ENCODE measurements at regions not wholly inside any gene's neighbourhood (a gene's known extent, or its start where the extent isn't known, plus 50 kb on each side); places are given as distances from the start of the nearest gene placed in this dataset.

DNA sequence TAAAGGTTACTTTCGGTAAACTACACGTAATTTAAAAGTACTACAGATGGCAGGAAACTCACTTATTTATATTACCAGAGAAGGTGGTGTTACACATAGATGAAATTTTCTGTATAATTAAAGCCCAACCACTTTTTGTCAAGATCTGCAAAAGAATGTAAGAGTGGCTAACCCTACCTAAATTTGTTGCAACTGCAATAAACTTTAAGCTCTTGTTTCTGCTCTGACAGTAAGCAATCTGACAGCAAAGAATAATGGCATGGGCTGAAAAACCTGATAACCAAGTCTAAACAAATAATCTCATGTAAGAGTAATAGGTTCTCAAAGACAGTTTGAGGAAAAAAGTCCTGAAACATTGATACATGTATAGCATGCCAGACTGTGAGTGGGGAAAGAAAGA lies 897.3 kb downstream of the TUSC7 start:
- ATAC-seq (no peak), DNase-seq (no peak)
- Histone ChIP-seq H3K4me1 (no peaks in the 10 kb centered on the region), H3K9me3 (no peaks in the 10 kb centered on the region), H3K27ac (no peak overlapping the region), H3K27me3 (no peaks in the 10 kb centered on the region), H3K4me3 (no peak overlapping the region), H3K36me3 (no peaks in the 10 kb centered on the region)
- intact Hi-C loops (cut with DNase I; ENCODE audit: low total_unique reads): no loop called here
- TF ChIP-seq, protein P1, sequence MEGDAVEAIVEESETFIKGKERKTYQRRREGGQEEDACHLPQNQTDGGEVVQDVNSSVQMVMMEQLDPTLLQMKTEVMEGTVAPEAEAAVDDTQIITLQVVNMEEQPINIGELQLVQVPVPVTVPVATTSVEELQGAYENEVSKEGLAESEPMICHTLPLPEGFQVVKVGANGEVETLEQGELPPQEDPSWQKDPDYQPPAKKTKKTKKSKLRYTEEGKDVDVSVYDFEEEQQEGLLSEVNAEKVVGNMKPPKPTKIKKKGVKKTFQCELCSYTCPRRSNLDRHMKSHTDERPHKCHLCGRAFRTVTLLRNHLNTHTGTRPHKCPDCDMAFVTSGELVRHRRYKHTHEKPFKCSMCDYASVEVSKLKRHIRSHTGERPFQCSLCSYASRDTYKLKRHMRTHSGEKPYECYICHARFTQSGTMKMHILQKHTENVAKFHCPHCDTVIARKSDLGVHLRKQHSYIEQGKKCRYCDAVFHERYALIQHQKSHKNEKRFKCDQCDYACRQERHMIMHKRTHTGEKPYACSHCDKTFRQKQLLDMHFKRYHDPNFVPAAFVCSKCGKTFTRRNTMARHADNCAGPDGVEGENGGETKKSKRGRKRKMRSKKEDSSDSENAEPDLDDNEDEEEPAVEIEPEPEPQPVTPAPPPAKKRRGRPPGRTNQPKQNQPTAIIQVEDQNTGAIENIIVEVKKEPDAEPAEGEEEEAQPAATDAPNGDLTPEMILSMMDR (IDR thresholded peaks at IDR 0.05 in 4 of 5, conservative IDR thresholded peaks at IDR 0.05 in 1 of 5): no peak
- no peak for TF ChIP-seq POLR2A (IDR thresholded peaks at IDR 0.05)
- in situ Hi-C loops (cut with MboI; ENCODE audit: low sequenced_read_pairs in 4 of 4): no loop called here

DNA sequence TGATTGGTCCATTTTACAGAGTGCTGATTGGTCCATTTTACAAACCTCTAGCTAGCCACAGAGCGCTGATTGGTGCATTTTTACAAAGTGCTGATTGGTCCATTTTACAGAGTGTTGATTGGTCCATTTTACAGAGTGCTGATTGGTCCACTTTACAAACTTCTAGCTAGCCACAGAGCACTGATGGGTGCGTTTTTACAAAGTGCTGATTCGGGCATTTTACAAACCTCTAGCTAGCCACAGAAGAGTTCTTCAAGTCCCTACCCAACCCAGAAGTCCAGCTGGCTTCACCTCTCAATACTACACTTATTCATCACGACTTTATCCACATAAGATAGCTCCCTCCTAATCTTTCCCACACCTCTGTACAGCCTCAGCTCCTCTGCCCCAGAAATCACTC lies 899.8 kb downstream of the TUSC7 start:
- in situ Hi-C loops (cut with MboI; ENCODE audit: low sequenced_read_pairs in 4 of 4): no loop called here

DNA sequence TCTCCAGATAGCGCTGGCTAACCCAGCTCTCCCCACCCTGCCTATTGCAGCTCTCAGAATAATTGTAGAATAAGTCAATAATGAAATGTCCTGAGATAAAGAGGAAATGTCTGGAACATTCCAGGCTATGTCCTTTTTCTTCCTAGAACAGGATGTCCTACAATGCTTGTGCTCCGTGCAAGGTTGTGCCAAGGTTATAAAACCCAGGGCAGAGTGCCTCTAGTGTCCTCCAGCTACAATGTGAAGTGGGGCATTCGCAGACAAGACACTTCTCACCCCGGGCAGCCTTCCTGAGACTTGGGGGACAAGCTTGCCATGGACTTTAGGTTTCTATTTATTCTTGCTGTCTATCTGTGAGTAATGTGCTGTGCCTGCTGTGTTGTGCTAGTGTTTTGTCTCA lies 900.6 kb downstream of the TUSC7 start:
- DNase-seq: no peak
- Histone ChIP-seq H3K4me1 (no peaks in the 10 kb centered on the region), H3K4me3 (no peak overlapping the region), H3K36me3 (no peaks in the 10 kb centered on the region), H3K27ac (no peak overlapping the region), H3K27me3 (no peaks in the 10 kb centered on the region), H3K9me3 (no peaks in the 10 kb centered on the region)
- intact Hi-C loops (cut with DNase I; ENCODE audit: low total_unique reads): no loop called here
- no peak for ATAC-seq
- TF ChIP-seq, protein P1 (IDR thresholded peaks at IDR 0.05 in 4 of 5, conservative IDR thresholded peaks at IDR 0.05 in 1 of 5): no peak
- TF ChIP-seq POLR2A (IDR thresholded peaks at IDR 0.05): no peak
- in situ Hi-C loops (cut with MboI; ENCODE audit: low sequenced_read_pairs in 4 of 4): no loop called here

More for the DNA sequence above, 899.8 kb downstream of the TUSC7 start:
- no peaks in the 10 kb centered on the region for H3K9me3 ChIP-seq
- TF ChIP-seq, protein P1 (IDR thresholded peaks at IDR 0.05 in 4 of 5, conservative IDR thresholded peaks at IDR 0.05 in 1 of 5): no peak
- TF ChIP-seq POLR2A (IDR thresholded peaks at IDR 0.05): no peak
- H3K27me3 ChIP-seq: no peaks in the 10 kb centered on the region
- no peak for ATAC-seq
- no peak overlapping the region for H3K4me3 ChIP-seq
- H3K4me1 ChIP-seq: no peaks in the 10 kb centered on the region
- DNase-seq: no peak
- H3K36me3 ChIP-seq: no peaks in the 10 kb centered on the region
- intact Hi-C loops (cut with DNase I; ENCODE audit: low total_unique reads): no loop called here
- H3K27ac ChIP-seq: no peak overlapping the region

DNA sequence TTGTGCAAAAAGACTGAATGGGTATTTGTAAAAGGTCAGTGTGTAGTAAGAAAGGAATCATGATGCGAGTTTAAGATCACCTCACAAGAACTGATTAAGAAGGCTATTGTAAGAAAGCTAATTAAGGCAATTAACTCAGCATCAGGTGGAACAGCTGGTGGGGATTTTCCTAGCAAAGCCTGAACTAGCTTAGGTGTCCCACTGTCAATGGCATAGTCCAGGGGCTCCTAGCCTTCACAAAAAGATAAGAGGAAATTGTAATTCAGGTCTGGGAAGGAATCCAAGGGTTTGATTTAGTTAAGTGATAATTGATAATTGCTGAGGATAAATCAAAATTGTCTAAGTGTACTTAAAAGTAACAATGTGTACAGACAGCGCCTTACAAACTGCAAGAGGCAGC lies 901.6 kb downstream of the TUSC7 start:
- H3K27me3 ChIP-seq: no peaks in the 10 kb centered on the region
- TF ChIP-seq, protein P1 (IDR thresholded peaks at IDR 0.05 in 4 of 5, conservative IDR thresholded peaks at IDR 0.05 in 1 of 5): no peak
- TF ChIP-seq POLR2A (IDR thresholded peaks at IDR 0.05): no peak
- no peak overlapping the region for H3K4me3 ChIP-seq
- in situ Hi-C loops (cut with MboI; ENCODE audit: low sequenced_read_pairs in 4 of 4) (no loop called here), intact Hi-C loops (cut with DNase I; ENCODE audit: low total_unique reads) (no loop called here)
- H3K4me1 ChIP-seq: no peaks in the 10 kb centered on the region
- H3K9me3 ChIP-seq: no peaks in the 10 kb centered on the region
- DNase-seq (no peak), ATAC-seq (no peak)
- H3K27ac ChIP-seq: no peak overlapping the region
- H3K36me3 ChIP-seq: no peaks in the 10 kb centered on the region

DNA sequence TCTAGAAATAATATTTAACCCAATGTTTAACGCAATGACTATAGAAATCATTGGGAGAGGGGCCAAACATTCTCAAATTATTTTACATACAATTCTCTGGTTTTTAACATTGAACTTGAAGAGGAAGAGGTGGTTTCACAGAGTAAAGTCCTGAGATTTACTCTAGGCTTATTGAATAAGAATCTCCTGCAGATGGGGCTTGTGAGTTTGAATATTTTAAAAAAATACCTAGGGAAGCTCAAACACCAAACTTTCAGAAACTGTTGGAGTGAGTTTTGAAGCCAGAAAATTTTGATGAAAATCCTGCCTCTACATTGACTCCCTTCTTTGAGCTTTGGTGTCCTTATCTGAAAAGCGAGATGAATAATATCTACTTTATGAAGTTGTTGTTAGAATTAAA lies 906.6 kb downstream of the TUSC7 start:
- intact Hi-C loops (cut with DNase I; ENCODE audit: low total_unique reads): no loop called here
- in situ Hi-C loops (cut with MboI; ENCODE audit: low sequenced_read_pairs in 4 of 4): no loop called here
- H3K36me3 ChIP-seq: no peaks in the 10 kb centered on the region
- no peak overlapping the region for H3K4me3 ChIP-seq
- H3K4me1 ChIP-seq: no peaks in the 10 kb centered on the region
- DNase-seq (no peak), ATAC-seq (no peak)
- H3K27ac ChIP-seq: no peak overlapping the region
- no peaks in the 10 kb centered on the region for H3K9me3 ChIP-seq
- TF ChIP-seq, protein P1 (IDR thresholded peaks at IDR 0.05 in 4 of 5, conservative IDR thresholded peaks at IDR 0.05 in 1 of 5): no peak
- no peak for TF ChIP-seq POLR2A (IDR thresholded peaks at IDR 0.05)
- H3K27me3 ChIP-seq: no peaks in the 10 kb centered on the region

Data from gastrocnemius medialis (tissue), 4 donors.